DMS 273 treated with DMSO at 0.1 percent for 48 hours (cell line): ENCODE measurements at regions not wholly inside any gene's neighbourhood (a gene's known extent, or its start where the extent isn't known, plus 50 kb on each side); places are given as distances from the start of the nearest gene placed in this dataset.
A peak's percentile ranks its signal among the peaks of the same experiment; 100 is the strongest.
"Not testable (repeated sequence)": the region's sequence is repeated elsewhere in the genome, so short reads cannot be mapped to it uniquely, and the experiment has no call there.

Experiments used
- DNase-seq: peaks from one replicate; lab custom pipeline; 2025; lab: John Stamatoyannopoulos, UW

DNA sequence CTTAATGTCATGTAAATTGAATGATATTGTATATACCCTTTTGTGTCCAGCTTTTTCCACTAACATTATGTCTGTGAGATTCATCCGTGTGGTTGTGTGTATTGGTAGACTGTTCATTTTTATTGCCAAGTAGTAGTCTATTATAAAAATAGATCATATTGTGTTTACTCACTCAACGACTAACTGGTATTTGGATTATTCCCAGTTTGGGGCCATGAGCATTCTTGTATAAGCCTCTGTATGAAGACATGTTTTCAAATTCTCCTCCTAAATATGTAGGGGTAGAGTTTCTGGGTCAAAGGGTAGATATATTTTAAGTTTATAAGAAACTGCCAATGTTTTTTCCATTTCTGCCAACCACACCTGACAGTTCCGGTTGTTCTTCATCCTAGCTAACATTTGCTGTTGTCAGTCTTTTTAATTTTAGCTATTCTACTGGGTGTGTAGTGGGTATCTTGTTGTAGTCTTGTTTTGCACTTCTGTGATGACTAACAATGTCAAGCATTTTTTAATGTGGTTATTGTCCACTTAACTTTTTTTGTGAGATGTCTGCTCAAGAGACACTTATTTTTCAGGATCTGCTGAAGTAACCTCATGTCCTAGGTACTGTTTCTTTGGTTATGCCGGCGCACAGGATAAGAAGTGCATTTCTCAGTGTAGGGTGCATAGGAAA lies 93.2 kb downstream of the DACT1 start:
- no peak for DNase-seq

DNA sequence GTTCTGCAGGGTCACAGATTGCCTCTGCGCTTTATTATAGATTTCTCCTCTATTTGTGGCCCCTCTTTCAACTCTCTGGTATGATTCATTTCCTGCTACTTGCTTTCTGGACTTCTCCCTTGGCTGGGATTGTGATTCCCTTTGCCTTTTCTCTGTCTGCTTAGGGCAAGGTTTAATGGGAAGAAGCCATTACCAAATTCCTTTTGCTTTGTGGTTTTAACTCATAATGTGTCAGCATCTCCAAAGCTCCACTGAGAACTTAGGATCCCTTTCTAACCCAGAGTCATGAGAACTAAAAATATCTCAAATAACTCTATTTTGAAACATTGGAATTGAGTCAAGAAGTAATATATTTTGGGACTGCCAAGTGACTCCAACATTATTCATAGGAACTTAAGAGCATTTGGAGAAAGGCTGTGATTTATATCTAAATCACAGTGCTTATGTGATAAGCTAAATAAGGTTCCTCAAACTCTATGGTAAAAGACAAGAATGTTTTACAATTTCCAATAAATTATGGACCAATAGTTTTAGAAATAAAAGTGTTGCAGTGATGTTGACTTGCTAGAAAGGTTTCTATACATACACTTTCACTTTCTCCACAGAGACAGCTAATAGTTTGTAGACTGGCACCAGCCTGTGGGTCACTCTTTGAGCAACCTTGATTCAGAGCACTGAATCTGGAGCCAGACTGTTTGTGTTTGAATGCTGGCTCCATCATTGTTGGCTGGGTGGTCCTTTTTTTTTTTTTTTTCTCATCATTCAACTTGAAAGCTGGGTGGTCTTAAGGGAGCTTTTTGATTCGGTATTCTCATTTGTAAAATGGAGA lies 93.9 kb downstream of the DACT1 start:
- no peak for DNase-seq

DNA sequence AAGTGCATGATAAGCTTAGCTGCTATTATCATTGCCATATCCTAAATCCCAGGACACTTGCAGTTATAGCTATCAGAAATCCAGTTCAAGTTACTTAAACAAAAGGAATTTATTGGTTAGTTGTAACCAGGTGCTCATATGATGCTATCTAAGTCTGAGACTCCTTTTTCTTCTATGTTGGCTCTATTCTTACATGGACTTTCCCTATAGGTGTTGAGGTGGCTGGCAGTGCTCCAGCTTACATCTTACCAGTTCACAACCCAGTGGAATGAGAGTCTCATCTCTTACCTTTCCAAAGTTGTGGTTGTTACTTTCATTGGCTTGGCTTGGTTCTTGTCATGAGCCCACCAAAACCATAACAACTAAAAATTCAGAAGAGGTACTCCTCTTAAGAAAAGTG lies 94.6 kb downstream of the DACT1 start:
- DNase-seq, result no peak

DNA sequence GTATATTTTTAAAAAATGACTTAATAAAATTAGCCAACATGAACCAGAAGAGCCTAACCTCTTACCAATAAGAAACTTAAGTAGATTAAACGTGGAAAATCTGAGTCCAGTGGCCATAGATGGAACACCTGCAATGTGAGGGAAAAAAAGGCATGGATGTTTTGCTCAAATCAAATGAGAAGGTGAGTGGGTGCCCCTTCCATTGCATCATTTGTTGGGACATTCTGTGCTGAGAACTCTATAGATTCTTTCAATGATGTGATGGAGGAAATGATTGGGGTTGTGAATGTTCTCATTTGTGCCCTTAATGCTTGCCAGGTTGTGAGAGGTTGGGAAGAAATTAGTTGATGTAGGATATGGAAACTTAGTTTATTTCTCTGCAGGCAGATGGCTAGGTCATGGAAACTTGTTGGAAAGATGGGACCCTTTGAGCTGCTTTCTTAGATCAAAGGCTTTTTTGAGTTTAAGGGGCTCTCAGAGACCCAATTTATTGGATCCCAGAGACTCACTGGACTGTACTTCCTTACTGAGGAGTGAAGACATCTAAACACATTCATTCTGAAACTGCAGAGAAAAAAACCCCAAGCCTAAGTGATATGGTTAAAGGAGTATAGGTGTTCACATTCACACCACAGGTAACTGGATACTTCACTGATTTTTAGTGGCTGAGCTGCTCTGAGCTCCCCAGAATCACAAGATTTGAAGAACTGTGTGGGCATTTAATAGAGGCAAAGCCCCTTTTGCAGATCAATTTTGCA lies 95.9 kb downstream of the DACT1 start:
- no peak for DNase-seq

DNA sequence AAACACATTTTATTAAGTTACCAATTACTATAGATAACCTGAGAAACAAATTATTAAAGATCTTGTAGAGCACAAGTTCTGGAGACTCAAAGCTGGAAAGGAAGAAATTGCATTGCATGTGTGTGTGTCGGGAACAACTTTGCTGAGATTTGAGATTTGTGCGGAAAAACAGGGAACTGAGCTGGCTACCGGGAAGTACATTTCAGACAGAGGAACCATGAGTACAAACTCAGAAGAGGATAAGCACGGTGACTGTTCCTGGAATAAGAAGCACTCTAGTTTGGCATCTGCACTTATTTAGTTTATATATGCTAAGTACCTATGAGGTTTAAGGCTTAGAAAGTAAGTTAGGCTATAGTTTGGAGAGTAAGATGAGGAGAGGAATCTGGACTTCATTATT lies 97.8 kb downstream of the DACT1 start:
- no peak for DNase-seq

DNA sequence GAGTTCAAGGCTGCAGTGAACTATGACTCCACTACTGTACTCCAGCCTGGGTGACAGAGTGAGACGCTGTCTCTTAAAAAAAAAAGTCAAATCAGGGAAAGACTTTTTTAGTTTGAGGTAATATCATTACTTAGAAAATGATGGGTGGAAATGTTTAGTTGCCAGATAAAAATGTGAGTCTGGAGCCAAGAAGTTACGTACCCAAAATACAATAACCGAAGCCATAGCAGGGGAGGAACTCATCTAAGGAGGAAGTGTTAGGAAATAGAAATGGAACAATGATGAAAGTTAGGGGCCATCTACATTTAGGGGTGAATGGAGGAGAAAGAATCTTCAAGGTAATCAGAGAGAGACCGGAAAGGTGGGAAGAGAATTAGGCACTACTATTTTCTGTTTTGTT lies 98.8 kb downstream of the DACT1 start:
- no peak for DNase-seq

DNA sequence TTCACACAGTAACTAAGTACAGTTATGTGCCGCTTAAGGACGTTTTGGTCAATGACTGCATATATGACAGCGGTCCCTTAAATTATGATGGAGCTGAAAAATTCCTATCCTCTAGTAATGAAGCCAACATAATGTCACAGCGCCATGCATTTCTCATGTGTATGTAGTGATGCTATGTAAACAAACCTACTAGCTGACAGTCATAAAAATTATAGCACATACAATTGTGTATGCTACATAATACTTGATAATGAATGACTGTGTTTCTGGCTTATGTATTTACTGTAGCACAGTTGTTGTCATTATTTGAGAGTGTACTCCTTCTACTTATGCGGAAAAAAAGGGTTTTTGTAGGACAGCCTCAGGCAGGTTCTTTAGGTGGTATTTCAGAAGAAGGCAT lies 99.7 kb downstream of the DACT1 start:
- no peak for DNase-seq

DNA sequence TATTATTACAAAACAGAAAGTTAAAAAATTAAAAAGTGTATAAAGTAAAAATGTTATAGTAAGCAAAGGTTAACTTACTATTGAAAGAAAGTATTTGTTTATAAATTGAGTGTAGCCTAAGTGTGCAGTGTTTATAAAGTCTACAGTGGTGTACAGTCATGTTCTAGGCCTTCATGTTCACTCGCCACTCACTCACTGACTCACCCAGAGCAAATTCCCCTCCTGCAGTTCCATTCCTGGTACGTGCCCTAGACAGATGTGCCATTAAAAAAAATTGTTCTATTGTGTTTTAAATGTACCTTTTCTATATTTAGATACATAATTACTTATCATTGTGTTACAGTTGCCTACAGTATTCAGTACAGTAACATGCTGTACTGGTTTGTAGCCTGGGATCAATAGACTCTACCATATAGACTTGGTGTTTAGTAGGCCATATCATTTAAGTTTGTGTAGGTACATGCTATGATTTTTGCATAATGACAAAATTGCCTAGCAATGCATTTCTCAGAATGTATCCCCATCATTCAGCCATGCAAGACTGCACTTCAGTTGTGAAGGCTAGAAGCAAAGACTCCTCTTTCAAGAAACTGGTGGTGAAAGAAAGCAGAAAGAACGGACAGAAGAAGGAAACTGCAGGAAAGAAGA lies 100.6 kb downstream of the DACT1 start:
- no peak for DNase-seq

DNA sequence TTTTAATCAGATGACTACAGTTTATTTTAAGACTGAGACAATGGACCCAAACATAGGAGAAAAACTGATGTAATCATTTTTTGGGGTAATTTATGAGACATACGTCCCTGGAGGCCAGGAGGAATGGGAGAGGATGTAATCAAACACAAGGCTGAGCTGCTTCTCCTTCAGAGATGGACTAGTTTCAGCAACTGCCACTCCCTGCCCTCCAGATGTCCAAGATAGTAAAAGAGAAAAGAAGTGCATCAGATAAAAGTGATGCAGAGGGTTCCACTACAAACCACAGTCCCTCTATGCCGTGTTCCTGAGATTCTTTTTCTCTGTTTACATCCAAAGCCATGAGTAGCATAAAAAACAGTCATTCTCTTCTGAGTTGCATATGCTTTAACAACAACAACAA lies 101.1 kb downstream of the DACT1 start:
- DNase-seq, result no peak

DNA sequence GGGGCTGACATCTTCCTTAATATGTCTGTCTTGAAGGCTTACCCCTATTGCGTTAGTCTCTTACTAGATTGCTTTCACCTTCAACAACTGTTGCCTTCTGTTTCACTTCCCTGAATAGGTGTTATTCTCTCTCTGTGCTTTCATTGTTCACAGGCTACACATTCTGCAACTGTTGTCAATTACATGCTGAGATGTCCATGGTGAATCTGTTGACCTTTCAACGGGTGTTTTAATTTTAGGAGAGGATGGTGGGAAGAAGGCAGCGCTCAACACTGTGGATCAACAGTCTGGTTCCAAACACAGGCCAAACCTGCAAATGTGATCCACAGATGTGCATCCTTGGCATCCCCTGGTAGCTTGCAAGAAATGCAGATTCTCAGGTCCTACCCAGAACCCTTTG lies 101.9 kb downstream of the DACT1 start:
- no peak for DNase-seq

DNA sequence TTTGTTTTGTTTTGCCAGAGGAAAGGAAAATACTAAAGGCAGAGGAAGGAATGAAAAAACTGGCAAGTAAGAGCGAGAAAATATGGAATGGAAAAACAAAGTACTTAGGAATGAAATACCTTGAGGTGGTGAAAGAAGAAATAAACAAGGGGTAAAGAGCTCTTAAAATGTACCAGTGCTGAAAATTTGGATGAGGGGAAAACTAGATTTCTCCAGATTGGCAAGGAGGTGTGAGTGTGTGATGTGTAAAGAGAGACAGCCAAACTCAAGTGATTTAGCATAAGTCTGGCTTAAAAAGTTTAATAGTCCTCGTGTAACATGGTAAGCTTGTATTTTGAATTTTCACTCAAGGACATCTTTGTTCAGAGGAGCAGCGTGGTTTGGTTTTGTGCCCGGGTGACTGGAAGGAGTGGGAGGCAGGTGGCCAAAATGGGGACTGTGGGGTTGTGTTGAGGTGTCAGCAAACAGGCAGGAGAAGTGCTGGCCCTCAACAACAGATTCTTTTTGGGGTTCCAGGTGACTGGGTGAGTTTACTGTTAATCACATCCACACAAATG lies 102.7 kb downstream of the DACT1 start:
- no peak for DNase-seq

DNA sequence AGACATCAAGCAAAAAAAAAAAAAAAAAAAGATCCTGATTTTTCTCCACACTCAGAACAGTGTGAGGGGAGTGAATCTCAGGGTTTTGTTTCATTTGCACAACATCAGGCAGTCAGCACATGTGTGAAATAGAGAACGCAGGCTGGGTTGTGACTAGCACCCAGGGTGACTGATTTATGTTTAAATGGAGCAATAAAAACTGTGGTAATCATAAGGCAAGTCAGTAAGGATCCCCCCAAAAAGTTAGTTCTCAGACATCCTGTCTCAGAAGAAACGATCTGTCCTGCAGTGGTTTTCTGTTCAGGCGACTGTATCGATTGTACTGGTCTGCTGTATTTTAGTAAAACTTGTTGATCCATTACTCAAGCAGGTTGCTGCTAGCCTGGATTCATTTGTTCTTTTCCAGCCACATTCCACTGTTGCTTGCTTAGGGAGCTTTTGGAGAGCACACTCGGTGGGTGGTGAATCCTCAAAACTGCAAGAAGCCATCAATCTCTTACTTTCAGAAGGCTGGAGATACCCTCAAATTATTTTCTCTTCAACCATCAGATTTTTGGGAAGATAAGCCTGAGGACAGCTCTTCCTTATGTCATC lies 107.1 kb downstream of the DACT1 start:
- DNase-seq, result no peak

DNA sequence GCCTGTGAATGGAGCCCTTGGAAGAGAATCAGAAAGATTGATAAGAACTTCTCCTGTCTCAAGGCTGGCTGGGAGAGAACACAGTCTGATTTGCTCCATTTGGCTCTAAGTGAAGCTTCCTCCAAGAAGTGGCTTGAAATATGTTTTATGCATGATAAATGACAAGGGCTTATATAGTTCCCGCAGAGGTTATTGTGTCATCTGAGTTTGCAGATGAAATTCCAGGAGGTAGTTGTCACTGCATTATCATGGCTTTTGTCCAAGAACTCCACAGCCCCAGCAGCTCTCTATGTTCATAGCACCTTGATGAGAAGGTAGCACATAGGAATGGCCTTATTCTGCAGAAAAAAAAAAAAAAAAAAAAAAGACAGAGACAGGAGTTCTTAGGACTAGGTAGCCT lies 108.5 kb downstream of the DACT1 start:
- no peak for DNase-seq

DNA sequence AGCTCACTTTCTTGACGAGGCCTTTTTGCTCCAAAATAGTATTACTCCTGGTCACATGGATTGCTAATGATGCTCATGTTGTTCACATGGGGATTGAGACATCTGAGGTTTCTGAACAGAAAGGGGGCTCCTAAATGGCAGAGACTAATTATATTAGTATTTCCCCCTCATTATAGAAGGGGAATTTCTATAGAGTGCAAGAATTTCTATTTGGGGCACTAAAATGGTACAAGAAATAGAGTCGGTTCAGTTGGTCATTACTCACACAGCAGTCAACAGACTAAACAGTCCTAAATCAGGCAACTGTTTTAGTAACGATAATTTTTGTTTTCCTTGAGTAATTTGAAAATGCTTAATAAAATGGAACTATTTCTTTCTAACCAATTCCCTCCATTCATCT lies 108.9 kb downstream of the DACT1 start:
- DNase-seq, result no peak

DNA sequence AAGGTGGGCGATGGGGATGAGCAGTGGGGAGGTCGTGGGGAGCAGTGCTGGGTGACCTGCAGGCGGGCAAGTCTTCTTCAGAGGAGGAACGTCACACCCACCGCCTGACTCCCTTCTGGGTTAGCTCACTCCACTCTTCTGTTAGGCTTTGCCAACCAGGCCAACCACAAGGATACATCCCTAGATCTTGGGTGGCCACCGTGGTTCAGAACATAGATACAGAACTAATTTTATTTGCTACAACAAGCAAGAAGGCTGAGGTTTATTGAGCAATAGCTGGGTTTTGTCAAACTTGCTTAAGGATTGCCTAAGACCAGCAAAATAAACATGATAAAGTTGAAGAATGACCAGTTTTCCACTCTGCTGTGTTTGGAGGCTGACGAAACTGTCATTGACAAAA lies 109.4 kb downstream of the DACT1 start:
- no peak for DNase-seq

DNA sequence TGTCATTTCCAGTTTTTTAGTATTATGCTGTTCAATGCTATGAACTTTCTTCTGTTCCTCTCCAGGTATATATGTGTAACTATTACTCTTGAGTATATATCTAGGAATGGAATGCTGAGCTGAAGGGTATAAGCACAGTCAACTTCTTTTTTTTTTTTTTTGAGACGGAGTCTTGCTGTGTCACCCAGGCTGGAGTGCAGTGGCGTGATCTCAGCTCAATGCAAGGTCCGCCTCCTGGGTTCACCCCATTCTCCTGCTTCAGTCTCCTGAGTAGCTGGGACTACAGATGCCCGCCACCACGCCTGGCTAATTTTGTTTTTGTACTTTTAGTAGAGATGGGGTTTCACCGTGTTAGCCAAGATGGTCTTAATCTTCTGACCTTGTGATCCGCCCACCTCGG lies 110.5 kb downstream of the DACT1 start:
- not testable (repeated sequence) for DNase-seq

DNA sequence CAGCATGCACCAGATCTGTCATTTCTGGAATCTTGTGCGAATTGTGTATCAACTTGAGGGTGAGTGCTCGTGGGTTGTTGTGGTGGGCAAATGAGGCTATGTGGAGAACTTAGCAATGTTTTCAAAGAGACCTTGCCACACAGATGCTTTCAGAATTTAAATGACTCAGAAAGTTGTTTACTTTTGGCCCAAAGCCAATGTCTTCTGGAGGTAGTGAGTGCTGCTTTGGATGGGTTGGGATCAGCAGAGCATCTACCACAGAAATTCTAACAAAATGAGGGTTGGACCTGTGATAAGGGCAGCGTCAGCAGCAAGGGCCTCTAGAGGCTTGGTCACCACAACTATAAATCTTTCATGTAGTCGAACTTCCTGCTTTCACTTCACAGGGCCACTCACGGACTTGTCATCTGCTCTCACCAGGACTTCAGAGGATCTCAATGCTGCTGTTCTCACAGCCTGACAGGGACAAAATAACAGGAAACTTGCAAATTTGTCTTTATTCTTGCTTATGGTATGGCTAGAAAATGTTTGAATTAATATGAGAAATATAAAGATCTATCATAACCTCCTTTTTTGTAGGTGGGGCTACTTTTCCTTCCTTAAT lies 111.4 kb downstream of the DACT1 start:
- peak; percentile 13 for DNase-seq

DNA sequence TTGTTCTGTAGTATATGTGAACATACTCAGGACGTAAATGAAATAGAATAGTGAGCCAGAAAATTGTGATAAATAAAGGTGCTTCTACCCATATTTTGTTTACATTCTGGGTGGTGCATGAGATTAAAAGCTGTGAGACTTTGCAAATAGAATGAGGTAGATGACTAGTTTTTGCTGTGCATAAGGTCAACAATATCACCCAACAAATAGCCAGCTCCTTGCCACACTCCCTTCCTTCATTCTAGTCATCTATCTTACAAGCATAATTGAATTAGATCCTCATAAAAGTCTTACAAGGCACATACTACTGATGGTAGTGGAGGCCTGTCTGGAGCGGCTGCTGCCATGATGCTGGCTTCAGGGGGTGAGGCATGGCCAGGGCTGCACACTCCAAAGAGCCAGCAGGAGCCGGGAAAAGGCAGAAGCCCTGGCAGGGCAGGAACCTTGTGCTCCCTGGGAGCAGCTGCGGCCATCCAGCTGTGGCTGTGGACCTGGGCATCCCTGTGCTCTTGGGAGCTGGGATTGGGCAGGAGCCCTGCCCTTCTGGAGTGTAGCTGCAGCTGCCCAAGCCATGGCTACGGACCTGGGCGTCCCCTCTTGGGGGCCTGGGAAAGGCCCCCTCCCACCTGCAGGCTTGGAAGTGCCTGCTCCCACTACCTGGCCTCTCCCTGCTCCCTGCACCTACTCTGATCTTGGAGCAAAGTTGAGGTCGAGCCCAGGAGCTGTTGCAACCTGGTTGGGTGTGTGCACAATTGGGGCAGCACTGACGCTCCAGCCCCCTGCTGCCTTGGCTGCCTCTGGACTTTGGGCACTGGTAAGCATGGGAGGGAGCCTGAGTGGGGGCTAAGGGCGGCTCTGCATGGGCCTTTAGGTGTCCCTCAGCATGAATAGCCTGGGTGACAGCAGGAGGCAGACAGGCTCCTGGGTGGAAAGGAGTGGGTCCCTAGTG lies 112.8 kb downstream of the DACT1 start:
- DNase-seq, result no peak

DNA sequence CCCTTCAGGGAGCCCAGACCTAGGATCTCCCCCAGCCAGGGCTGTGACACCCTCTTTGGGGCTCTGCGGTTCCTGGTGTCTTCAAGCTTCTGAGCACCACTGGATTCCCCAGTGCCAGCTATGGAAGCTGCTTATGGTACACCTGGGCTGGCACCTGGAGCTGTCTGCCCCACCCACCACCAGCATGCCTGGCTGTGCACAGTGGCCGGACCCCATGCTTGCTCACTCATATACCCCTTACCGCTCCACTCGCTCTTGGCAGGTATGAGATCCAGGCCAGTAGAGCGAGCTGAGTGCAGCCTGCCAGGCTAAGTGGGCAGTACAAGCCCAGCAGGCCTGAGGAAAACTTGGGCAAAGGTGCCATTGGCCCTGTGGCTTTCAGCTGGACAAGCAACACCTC lies 114.0 kb downstream of the DACT1 start:
- no peak for DNase-seq

DNA sequence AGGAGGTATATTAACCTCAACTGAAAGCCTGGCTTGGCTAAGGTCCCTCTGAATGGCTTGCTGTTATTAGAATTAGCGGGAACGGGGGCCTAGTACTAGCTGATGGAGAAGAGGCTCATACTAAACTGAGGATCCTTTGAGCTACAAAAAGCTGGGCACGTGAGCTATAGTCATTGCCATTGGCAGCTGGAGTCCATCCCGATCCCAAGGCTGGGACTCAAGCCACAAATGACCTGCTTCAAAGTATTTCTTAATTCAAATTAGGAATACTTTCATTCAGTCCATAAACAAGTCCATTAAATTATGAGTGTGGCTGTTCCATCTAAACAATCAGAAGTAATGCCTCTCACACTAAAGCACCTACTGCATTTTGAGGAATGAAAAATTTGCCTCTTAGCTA lies 114.5 kb downstream of the DACT1 start:
- DNase-seq, result no peak
